HFFc6 (cell line): ENCODE measurements at regions not wholly inside any gene's neighbourhood (a gene's known extent, or its start where the extent isn't known, plus 50 kb on each side); places are given as distances from the start of the nearest gene placed in this dataset.

Source experiments
- DNase-seq: peaks from one replicate; pipeline ENCODE4 v3.0.0-alpha.2; 2018
- H3K27ac Mint-ChIP-seq: 2 replicates; pipeline ENCODE4 v1.8.0; 2020; ENCODE audit warnings: mild to moderate bottlenecking, mixed read lengths
- H3K27me3 Mint-ChIP-seq: 2 replicates; pipeline ENCODE4 v1.8.0; 2021; ENCODE audit warnings: mild to moderate bottlenecking, moderate library complexity, mixed read lengths; ENCODE audit not compliant: insufficient read depth
- H3K36me3 Mint-ChIP-seq: 2 replicates; pipeline ENCODE4 v1.8.0; 2021; ENCODE audit warnings: low read depth, mixed read lengths
- H3K4me1 Mint-ChIP-seq: 2 replicates; pipeline ENCODE4 v1.8.0; 2020; ENCODE audit warnings: low read depth, mixed read lengths
- H3K4me3 Mint-ChIP-seq: 2 replicates; pipeline ENCODE4 v1.8.0; 2020; ENCODE audit warnings: mild to moderate bottlenecking, moderate library complexity, mixed read lengths
- H3K9me3 Mint-ChIP-seq: 2 replicates; pipeline ENCODE4 v1.8.0; 2020; ENCODE audit warnings: mild to moderate bottlenecking, mixed read lengths
- TF ChIP-seq, protein P1 (sequence below): fragments of 200-600 bp; sonication (generic); IDR thresholded peaks from 2 replicates; pipeline ENCODE4 v1.5.0; 2021; ENCODE audit warnings: antibody characterized with exemption, mild to moderate bottlenecking

DNA sequence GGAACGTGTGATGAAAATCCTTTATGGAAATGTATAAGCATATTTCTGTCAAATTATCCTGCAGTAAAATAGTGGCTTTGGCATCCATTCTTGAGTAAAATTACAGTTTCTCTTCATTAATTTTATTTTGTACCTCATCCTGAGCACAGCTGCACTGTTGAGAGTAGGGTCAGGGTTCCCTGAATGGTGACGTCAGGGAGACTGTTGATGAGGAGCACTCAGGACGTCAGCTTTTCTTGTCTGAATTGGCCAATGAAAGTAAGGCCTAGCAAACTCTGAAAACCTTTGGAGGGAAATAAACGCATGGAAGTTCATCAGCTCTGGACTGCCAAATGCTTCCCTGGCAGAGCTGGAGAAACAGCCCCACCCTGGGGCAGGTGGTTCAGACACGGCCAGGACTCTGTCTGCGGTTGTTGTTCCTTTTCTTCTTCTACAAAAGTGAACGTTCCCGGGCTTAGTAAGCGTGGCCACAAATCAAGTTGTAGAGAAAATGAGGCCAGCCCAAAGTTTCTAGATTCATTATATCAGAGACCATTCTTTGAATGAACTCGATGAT is 179.7 kb upstream of the EXOC2 start:
- Mint-ChIP-seq H3K9me3 (no peaks in the 10 kb centered on the region), H3K4me1 (no peaks in the 10 kb centered on the region), H3K36me3 (no peaks in the 10 kb centered on the region), H3K27me3 (peaks cover 29% of the 10 kb centered on the region), H3K4me3 (no peak overlapping the region), H3K27ac (no peak overlapping the region)
- TF ChIP-seq, protein P1, sequence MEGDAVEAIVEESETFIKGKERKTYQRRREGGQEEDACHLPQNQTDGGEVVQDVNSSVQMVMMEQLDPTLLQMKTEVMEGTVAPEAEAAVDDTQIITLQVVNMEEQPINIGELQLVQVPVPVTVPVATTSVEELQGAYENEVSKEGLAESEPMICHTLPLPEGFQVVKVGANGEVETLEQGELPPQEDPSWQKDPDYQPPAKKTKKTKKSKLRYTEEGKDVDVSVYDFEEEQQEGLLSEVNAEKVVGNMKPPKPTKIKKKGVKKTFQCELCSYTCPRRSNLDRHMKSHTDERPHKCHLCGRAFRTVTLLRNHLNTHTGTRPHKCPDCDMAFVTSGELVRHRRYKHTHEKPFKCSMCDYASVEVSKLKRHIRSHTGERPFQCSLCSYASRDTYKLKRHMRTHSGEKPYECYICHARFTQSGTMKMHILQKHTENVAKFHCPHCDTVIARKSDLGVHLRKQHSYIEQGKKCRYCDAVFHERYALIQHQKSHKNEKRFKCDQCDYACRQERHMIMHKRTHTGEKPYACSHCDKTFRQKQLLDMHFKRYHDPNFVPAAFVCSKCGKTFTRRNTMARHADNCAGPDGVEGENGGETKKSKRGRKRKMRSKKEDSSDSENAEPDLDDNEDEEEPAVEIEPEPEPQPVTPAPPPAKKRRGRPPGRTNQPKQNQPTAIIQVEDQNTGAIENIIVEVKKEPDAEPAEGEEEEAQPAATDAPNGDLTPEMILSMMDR, result no peak
- no peak for DNase-seq

DNA sequence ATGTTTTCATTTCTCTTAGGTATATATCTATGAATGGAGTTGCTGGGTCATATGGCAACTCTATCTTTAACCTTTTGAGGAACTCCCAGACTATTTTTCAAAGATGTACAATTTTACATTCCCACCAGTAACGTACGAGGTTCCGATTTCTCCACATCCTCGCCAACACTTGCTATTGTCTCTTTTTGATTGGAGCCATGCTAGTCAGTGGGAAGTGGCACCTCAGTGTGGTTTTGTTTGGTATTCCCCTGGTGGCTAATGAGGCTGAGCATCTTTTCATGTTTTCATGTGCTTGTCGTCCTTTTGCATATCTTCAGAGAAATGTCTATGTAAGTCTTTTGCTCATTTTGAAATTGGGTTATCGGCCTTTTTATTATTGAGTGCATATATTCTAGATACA is 178.6 kb upstream of the EXOC2 start:
- Mint-ChIP-seq H3K9me3 (no peaks in the 10 kb centered on the region), H3K36me3 (no peaks in the 10 kb centered on the region), H3K4me3 (no peak overlapping the region), H3K4me1 (no peaks in the 10 kb centered on the region), H3K27ac (no peak overlapping the region), H3K27me3 (peaks cover 23% of the 10 kb centered on the region)
- no peak for DNase-seq
- TF ChIP-seq, protein P1, result no peak

DNA sequence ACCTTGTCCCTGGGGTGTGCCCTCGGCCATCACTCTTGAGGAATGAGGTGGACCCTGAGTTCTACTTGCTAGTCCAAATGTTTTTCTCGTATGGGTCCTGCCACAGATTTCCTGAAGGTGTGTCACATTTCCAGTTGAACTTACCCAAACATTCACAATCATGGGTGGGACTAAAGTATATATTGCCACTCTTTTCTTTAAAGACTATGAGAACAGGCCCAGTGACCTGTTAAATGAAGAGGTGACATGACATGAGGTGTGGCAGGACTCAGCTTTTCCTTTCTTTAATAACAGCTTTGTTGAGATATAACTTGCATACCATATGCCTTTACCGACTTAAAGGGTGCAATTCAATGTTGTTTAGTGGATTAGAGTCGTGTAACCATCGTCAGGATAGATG is 177.2 kb upstream of the EXOC2 start:
- Mint-ChIP-seq H3K4me3 (no peak overlapping the region), H3K9me3 (no peaks in the 10 kb centered on the region), H3K36me3 (no peaks in the 10 kb centered on the region), H3K27me3 (peaks cover 22% of the 10 kb centered on the region), H3K4me1 (no peaks in the 10 kb centered on the region), H3K27ac (no peak overlapping the region)
- TF ChIP-seq, protein P1, result no peak
- no peak for DNase-seq

DNA sequence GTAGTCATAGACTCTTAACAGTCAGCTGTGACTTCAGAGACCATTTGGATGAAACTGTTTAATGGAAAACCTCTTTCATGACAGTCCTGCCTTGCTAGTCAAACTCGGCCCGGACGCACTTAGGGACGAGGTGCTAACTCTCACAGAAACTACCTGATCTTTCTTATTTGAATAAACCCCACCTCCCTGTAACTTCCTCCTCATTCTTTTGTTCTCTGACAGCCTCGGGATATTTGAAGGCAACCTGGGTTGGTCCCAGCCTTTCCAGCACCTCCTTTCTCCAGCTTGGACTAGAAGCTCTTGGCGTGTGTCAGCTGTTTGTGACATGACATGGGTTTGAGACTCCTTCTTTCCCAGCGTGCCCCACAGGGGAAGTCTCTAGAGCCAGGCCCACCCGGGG is 175.3 kb upstream of the EXOC2 start:
- Mint-ChIP-seq H3K4me1 (no peaks in the 10 kb centered on the region; the same call in 1 of the 2 replicates), H3K27me3 (peaks cover 15% of the 10 kb centered on the region), H3K9me3 (no peaks in the 10 kb centered on the region), H3K4me3 (no peak overlapping the region), H3K27ac (no peak overlapping the region), H3K36me3 (no peaks in the 10 kb centered on the region)
- DNase-seq, result no peak
- TF ChIP-seq, protein P1, result no peak

DNA sequence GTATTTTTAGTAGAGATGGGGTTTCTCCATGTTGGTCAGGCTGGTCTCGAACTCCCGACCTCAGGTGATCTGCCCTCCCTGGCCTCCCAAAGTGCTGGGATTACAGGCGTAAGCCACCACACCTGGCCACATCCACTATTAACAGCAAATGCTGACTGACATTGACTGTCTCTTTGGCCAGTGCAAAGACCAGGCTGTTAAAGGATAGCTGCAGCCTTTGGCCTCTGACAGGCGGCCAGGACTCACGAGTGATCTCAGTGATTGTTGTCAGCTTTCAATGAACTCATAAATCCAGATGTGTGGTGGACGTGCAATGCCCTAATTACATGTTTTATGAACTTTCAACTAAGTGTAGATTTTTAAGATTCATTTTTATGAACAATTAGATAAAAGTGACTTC is 174.4 kb upstream of the EXOC2 start:
- no peak for DNase-seq
- Mint-ChIP-seq H3K36me3 (no peaks in the 10 kb centered on the region), H3K9me3 (no peaks in the 10 kb centered on the region), H3K27me3 (peaks cover 11% of the 10 kb centered on the region), H3K4me3 (no peak overlapping the region), H3K27ac (no peak overlapping the region), H3K4me1 (no peaks in the 10 kb centered on the region; the same call in 1 of the 2 replicates)
- TF ChIP-seq, protein P1, result no peak

DNA sequence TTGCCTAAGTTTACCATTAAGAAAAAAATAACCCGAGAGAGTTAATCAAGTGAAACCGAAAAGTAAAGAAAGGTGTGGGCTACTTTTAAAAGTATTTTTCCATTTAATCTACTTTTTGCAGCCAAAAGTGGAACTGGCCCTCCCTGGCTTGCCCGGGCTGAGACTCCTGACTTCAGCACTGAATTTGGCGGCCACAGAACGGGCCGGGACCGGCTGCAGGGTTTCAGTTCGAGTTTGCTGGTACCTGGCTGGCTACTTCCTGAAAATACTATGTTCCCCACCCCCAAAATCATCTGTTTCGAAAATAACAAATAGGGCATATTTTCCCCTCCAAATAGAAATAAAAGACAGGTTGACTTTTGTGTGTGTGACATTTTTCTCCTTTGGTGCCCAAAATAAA is 173.4 kb upstream of the EXOC2 start:
- no peaks in the 10 kb centered on the region for H3K9me3 Mint-ChIP-seq
- no peak overlapping the region for H3K27ac Mint-ChIP-seq
- H3K4me1 Mint-ChIP-seq, result peaks cover 5% of the 10 kb centered on the region; the same call in 1 of the 2 replicates
- no peak for DNase-seq
- no peaks in the 10 kb centered on the region for H3K36me3 Mint-ChIP-seq
- no peak overlapping the region for H3K4me3 Mint-ChIP-seq
- H3K27me3 Mint-ChIP-seq, result peaks cover 11% of the 10 kb centered on the region
- TF ChIP-seq, protein P1, result no peak
